VCaP (cell line): ENCODE measurements at regions not wholly inside any gene's neighbourhood (a gene's known extent, or its start where the extent isn't known, plus 50 kb on each side); places are given as distances from the start of the nearest gene placed in this dataset.

Experiments used
- H3K27ac ChIP-seq: fragments of 450-650 bp; 2 replicates; pipeline ENCODE4 v1.5.1; 2017
- TF ChIP-seq, protein P1 (sequence below): fragments of 450-650 bp; conservative IDR thresholded peaks from 2 replicates; pipeline ENCODE4 v1.5.1; 2017; ENCODE audit warnings: mild to moderate bottlenecking, moderate library complexity

DNA sequence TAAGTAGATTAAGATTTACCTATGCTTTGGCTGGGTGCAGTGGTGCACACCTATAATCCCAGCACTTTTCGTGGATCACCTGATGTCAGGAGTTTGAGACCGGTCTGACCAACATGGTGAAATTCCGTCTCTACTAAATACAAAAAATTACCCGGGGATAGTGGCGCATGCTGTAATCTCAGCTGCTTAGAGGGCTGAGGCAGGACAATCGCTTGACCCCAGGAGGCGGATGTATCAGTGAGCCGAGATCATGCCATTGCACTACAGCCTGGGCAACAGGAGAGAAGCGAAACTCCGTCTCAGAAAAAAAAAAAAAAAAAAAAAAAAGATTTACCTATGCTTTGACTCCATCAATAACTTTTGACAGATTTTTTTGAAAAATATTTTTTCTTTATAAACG is 267.1 kb upstream of the SEMA6A start:
- TF ChIP-seq, protein P1, sequence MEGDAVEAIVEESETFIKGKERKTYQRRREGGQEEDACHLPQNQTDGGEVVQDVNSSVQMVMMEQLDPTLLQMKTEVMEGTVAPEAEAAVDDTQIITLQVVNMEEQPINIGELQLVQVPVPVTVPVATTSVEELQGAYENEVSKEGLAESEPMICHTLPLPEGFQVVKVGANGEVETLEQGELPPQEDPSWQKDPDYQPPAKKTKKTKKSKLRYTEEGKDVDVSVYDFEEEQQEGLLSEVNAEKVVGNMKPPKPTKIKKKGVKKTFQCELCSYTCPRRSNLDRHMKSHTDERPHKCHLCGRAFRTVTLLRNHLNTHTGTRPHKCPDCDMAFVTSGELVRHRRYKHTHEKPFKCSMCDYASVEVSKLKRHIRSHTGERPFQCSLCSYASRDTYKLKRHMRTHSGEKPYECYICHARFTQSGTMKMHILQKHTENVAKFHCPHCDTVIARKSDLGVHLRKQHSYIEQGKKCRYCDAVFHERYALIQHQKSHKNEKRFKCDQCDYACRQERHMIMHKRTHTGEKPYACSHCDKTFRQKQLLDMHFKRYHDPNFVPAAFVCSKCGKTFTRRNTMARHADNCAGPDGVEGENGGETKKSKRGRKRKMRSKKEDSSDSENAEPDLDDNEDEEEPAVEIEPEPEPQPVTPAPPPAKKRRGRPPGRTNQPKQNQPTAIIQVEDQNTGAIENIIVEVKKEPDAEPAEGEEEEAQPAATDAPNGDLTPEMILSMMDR, result no peak
- H3K27ac ChIP-seq, result no peak overlapping the region; the same call in 1 of the 2 replicates

DNA sequence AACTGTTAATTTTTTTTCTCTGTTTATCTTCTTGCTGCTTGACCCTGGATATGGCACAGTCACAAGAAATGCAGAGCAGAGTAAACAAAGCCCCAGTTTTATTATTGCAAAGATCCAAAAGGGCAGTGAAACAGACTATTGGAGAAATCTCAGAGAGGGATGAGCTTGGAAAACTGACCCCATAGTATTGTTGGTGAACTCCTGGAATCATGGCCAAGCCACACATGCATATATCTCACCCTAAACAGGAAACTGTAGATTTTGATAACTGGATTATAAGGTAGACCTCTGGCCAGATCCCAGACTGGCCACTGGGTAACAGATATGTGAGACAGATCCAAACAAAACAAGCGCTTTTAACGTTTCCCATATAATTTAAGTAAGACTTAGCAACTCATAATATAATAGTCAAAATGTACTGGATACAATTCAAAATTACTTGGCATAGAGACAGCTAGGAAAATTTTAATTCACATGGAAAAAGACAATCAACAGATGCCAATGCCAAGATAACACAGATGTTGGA is 263.5 kb upstream of the SEMA6A start:
- H3K27ac ChIP-seq, result peak overlapping the region; percentile 57
- TF ChIP-seq, protein P1, result no peak

DNA sequence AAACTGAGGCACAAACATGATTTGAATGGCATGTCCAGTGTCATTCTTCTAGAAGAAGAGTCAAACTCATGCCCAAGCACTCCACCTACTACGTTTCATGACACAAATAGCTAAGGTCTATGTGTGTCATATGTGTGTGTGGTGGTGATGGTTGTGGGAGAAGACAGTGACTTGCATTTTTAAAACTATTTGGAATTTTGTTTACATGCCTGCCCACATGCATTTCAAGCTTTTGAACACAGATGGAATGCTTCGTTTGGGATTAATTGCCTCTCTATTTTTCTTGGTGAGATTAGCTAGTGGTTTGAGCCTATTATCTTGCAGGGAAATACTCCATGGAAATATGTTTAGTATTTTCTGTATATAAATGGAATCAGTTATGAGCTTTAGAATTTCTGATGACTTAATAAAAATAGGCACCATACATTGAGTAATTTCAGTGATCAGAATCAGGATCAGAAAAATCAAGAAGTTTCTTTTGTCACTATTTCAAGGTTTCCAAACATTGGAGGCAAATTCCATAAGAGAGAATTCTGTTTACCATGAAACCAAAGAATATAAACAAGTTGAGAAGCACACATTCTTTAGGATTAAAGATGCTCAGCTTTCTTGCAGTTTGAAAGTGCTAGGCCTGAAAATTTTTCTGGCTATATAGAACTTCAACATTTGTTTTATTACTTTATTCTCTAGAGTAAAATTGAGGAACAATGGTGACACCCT is 260.3 kb upstream of the SEMA6A start:
- no peak overlapping the region for H3K27ac ChIP-seq
- TF ChIP-seq, protein P1, result no peak

DNA sequence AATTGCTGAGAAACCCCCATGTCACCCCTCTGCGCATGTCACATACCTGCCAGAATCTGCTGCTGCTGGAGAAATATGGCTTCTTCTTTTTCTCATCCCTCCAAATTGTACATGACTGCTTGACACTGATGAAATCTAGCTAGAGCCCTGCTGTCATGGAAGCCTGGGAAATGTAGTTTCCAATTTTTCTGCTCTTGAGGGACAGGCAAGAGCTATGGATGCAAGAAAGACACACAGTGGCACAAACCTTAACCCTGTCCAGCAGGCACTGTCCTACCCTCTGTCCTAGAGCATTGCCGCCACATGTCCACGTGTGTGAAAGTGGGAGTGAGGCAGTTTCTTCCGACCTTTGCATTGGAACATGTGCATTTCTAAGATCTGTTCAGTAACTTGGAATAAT is 255.5 kb upstream of the SEMA6A start:
- H3K27ac ChIP-seq, result no peak overlapping the region
- TF ChIP-seq, protein P1, result no peak

DNA sequence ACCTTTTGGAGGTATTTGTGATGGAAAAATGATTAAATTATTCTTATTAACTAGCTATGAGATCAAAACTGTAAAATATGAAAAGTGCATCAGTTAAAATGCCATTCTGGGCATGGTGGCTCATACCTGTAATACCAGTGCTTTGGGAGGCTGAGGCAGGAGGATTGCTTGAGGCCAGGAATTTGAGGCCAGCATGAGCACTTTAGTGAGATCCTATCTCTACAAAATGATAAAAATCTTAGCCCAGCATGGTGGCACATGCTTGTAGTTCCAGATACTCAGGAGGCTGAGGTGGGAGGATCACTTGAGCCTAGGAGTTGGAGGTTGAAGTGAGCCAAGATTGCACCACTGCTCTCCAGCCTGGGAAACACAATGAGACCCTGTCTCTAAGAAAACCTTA is 252.5 kb upstream of the SEMA6A start:
- H3K27ac ChIP-seq, result no peak overlapping the region
- TF ChIP-seq, protein P1, result no peak

DNA sequence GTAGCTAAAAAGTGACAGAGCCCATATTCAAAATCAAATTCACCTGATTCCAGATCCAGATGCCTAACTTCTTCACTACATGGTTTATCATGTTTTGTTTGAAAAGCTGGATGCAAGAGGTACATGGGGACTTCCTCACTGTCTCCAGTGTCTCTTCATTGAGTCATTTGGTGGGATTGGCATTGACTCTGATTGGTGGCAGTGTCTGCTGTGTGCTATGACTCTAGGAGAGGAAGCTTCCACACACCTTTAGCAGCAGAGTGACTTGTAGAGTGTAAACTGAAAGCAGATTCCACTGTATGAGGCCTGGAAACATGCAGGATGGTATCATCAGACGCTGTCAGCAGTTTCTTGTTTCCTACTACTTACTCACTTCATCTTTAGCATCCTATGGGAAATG is 250.9 kb upstream of the SEMA6A start:
- H3K27ac ChIP-seq, result no peak overlapping the region
- TF ChIP-seq, protein P1, result no peak

DNA sequence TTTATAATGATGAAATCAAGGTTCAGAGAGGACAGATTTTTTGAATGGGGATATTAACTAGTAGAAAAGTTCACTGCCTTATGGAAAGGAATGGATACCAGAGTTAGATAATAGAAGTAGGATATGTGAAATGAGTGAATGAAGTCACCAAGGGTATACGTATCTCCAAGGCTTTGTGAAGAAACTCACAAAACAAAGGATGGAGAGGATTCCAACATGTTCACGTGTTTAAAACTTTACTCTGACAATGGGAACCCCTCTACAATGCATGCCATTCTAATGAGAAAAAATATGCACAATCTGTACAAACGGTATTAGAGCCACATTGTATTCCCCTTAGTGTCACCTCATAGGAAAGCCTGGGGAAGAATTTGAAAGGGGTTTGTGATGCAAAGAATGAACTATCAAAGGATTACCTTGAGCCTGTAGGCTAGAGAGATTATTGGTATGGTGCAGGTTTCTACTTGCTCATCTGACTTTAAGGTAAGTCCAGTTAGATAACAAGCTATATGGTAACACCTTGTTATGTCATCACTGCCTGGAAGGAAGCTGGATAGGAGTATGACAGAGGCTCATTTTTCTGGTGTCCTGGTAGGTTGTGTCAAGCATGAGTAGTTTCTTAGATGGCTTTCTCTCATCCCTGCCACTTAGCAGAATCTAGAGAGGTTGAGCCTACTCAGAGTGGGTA is 250.3 kb upstream of the SEMA6A start:
- TF ChIP-seq, protein P1, result no peak
- H3K27ac ChIP-seq, result no peak overlapping the region
